IMR-90 (cell line): ENCODE measurements at regions not wholly inside any gene's neighbourhood (a gene's known extent, or its start where the extent isn't known, plus 50 kb on each side); places are given as distances from the start of the nearest gene placed in this dataset.

Experiments
- ATAC-seq: fragments of 200-7000 bp; cut with Tn5 transposase; 2 replicates; pipeline ENCODE4 v1.9.1; 2020; ENCODE audit warnings: low read depth, mild to moderate bottlenecking, moderate library complexity
- BruUV-seq: library from RNA; stranded (reverse); fragments of 400-500 nt; replicated peaks from 2 replicates; lab custom pipeline; 2021; lab: Mats Ljungman, UMichigan
- CTCF ChIA-PET: fragments of 300-600 bp; formaldehyde crosslinking; extraction: SDS; loops from one replicate; lab custom pipeline; 2021; ENCODE audit warnings: antibody characterized with exemption; lab: Yijun Ruan, JAX
- POLR2A ChIA-PET: fragments of 300-600 bp; sonication (Branson Sonifier 250); formaldehyde crosslinking; loops from one replicate; lab custom pipeline; 2022; ENCODE audit warnings: antibody characterized with exemption; ENCODE audit not compliant: unreplicated experiment; lab: Charles Lee
- DNase-seq: peaks from one replicate; pipeline ENCODE4 v3.0.0; 2013
- H2AFZ ChIP-seq: replicated peaks from 2 replicates; pipeline ENCODE3; 2013; ENCODE audit warnings: low read length, mild to moderate bottlenecking; ENCODE audit not compliant: poor library complexity
- H2AK5ac ChIP-seq: 2 replicates; pipeline ENCODE4 v1.6.1; 2013; ENCODE audit warnings: low read depth, low read length, inconsistent platforms
- H2AK9ac ChIP-seq: replicated peaks from 2 replicates; pipeline ENCODE3; 2013; ENCODE audit warnings: mild to moderate bottlenecking, low read depth, low read length, moderate library complexity; ENCODE audit not compliant: poor library complexity
- H2BK120ac ChIP-seq: 2 replicates; pipeline ENCODE4 v1.6.1; 2013; ENCODE audit warnings: low read depth, low read length, inconsistent platforms
- H2BK15ac ChIP-seq: 3 replicates; pipeline ENCODE4 v1.6.1; 2013; ENCODE audit warnings: low read depth, low read length, inconsistent platforms
- H2BK20ac ChIP-seq: 2 replicates; pipeline ENCODE4 v1.6.1; 2013; ENCODE audit warnings: low read depth, mild to moderate bottlenecking, inconsistent platforms, low read length, moderate library complexity
- H2BK5ac ChIP-seq: 2 replicates; pipeline ENCODE4 v1.6.1; 2013; ENCODE audit warnings: mild to moderate bottlenecking, low read depth, low read length, inconsistent platforms; ENCODE audit not compliant: poor library complexity, severe bottlenecking
- H3K14ac ChIP-seq: replicated peaks from 2 replicates; pipeline ENCODE4 v1.6.1; 2013; ENCODE audit warnings: low read depth, low read length, inconsistent platforms
- H3K18ac ChIP-seq: 2 replicates; pipeline ENCODE4 v1.6.1; 2013; ENCODE audit warnings: low read depth, low read length, control low read depth
- H3K23ac ChIP-seq: 2 replicates; pipeline ENCODE4 v1.6.1; 2013; ENCODE audit warnings: low read depth, low read length, inconsistent platforms
- H3K27ac ChIP-seq: 2 replicates; pipeline ENCODE4 v1.5.1; 2013; ENCODE audit warnings: mild to moderate bottlenecking, control low read depth, low read length; ENCODE audit not compliant: insufficient read depth
- H3K27me3 ChIP-seq: 2 replicates; pipeline ENCODE4 v1.6.1; 2013; ENCODE audit warnings: low read length; ENCODE audit not compliant: control insufficient read depth, insufficient read depth
- H3K36me3 ChIP-seq: 2 replicates; pipeline ENCODE4 v1.6.1; 2013; ENCODE audit warnings: low read length, mixed read lengths; ENCODE audit not compliant: control insufficient read depth, insufficient read depth
- H3K4ac ChIP-seq: 2 replicates; pipeline ENCODE4 v1.6.1; 2013; ENCODE audit warnings: low read depth, low read length, inconsistent platforms
- H3K4me1 ChIP-seq: 2 replicates; pipeline ENCODE4 v1.6.1; 2013; ENCODE audit warnings: low read length, mixed read lengths; ENCODE audit not compliant: control insufficient read depth, insufficient read depth
- H3K4me2 ChIP-seq: 2 replicates; pipeline ENCODE4 v1.6.1; 2013; ENCODE audit warnings: low read depth, mild to moderate bottlenecking, control low read depth, low read length, moderate library complexity
- H3K4me3 ChIP-seq: 2 replicates; pipeline ENCODE4 v1.5.1; 2013; ENCODE audit warnings: low read depth, mild to moderate bottlenecking, control low read depth, low read length, moderate library complexity; ENCODE audit not compliant: insufficient read depth
- H3K56ac ChIP-seq: 2 replicates; pipeline ENCODE4 v1.6.1; 2013; ENCODE audit warnings: low read length, inconsistent platforms; ENCODE audit not compliant: insufficient read depth; ENCODE audit errors: extremely low read depth
- H3K79me1 ChIP-seq, 2 experiments: 2 replicates each; pipeline ENCODE4 v1.6.1; 2013; ENCODE audit warnings: low read length in 2 of 2, inconsistent platforms in 1 of 2, low read depth in 1 of 2
- H3K9ac ChIP-seq: 2 replicates; pipeline ENCODE4 v1.6.1; 2013; ENCODE audit warnings: low read depth, low read length, control low read depth
- H3K9me1 ChIP-seq: 2 replicates; pipeline ENCODE4 v1.6.1; 2013; ENCODE audit warnings: low read length, inconsistent platforms; ENCODE audit not compliant: insufficient read depth
- H3K9me3 ChIP-seq: 2 replicates; pipeline ENCODE4 v1.6.1; 2013; ENCODE audit warnings: low read length; ENCODE audit not compliant: control insufficient read depth, insufficient read depth
- H4K20me1 ChIP-seq: 2 replicates; pipeline ENCODE4 v1.6.1; 2013; ENCODE audit warnings: low read length, inconsistent platforms; ENCODE audit not compliant: insufficient read depth
- H4K5ac ChIP-seq: 2 replicates; pipeline ENCODE4 v1.6.1; 2013; ENCODE audit warnings: mild to moderate bottlenecking, low read depth, low read length, control low read depth
- H4K8ac ChIP-seq, 2 experiments: 2 replicates each; pipeline ENCODE4 v1.6.1; 2013; ENCODE audit warnings: low read depth in 2 of 2, low read length in 2 of 2, control low read depth in 1 of 2, inconsistent platforms in 1 of 2
- H4K91ac ChIP-seq: 2 replicates; pipeline ENCODE4 v1.6.1; 2013; ENCODE audit warnings: low read depth, low read length, inconsistent platforms; ENCODE audit not compliant: insufficient read depth
- BHLHE40 ChIP-seq: fragments of 150-350 bp; IDR thresholded peaks from 2 replicates; pipeline ENCODE4 v1.6.1; 2016; ENCODE audit warnings: mild to moderate bottlenecking, low read depth, low read length
- CEBPB ChIP-seq: IDR thresholded peaks from 2 replicates; pipeline ENCODE4 v1.6.1; 2012; ENCODE audit warnings: low read depth, low read length, improper control_type of control experiment
- CHD1 ChIP-seq: IDR thresholded peaks from 2 replicates; pipeline ENCODE4 v1.6.1; 2012; ENCODE audit warnings: low read depth, low read length, improper control_type of control experiment
- CTCF ChIP-seq: conservative IDR thresholded peaks from 2 replicates; pipeline ENCODE4 v1.5.1; 2012; ENCODE audit warnings: mild to moderate bottlenecking, low read depth, low read length, improper control_type of control experiment
- ELK1 ChIP-seq: fragments of 150-350 bp; IDR thresholded peaks from 2 replicates; pipeline ENCODE4 v1.6.1; 2016; ENCODE audit warnings: low read depth, mild to moderate bottlenecking, low read length, moderate library complexity, borderline replicate concordance
- FOS ChIP-seq: fragments of 150-350 bp; IDR thresholded peaks from 2 replicates; pipeline ENCODE4 v1.6.1; 2016; ENCODE audit warnings: low read depth, low read length
- MAFK ChIP-seq: IDR thresholded peaks from 2 replicates; pipeline ENCODE4 v1.6.1; 2012; ENCODE audit warnings: low read depth, low read length, improper control_type of control experiment
- MAZ ChIP-seq: IDR thresholded peaks from 2 replicates; pipeline ENCODE4 v1.6.1; 2012; ENCODE audit warnings: low read depth, mild to moderate bottlenecking, low read length, improper control_type of control experiment, moderate library complexity, borderline replicate concordance
- MXI1 ChIP-seq: IDR thresholded peaks from 2 replicates; pipeline ENCODE4 v1.6.1; 2012; ENCODE audit warnings: low read depth, mild to moderate bottlenecking, low read length, moderate library complexity, borderline replicate concordance
- NFE2L2 ChIP-seq: fragments of 150-350 bp; IDR thresholded peaks from 2 replicates; pipeline ENCODE4 v1.6.1; 2016; ENCODE audit warnings: low read depth, mild to moderate bottlenecking, low read length
- POLR2A ChIP-seq: IDR thresholded peaks from 2 replicates; pipeline ENCODE4 v1.6.1; 2012; ENCODE audit warnings: mild to moderate bottlenecking, low read depth, low read length
- RAD21 ChIP-seq: IDR thresholded peaks from 2 replicates; pipeline ENCODE4 v1.6.1; 2012; ENCODE audit warnings: low read length, improper control_type of control experiment
- RCOR1 ChIP-seq: IDR thresholded peaks from 2 replicates; pipeline ENCODE4 v1.6.1; 2012; ENCODE audit warnings: mild to moderate bottlenecking, low read length, improper control_type of control experiment; ENCODE audit not compliant: insufficient replicate concordance
- RFX5 ChIP-seq: IDR thresholded peaks from 2 replicates; pipeline ENCODE4 v1.8.0; 2012; ENCODE audit warnings: low read depth, mild to moderate bottlenecking, low read length, moderate library complexity
- SMC3 ChIP-seq: fragments of 150-350 bp; IDR thresholded peaks from 2 replicates; pipeline ENCODE4 v1.6.1; 2016; ENCODE audit warnings: low read depth, mild to moderate bottlenecking, antibody characterized with exemption, low read length, moderate library complexity
- USF2 ChIP-seq: fragments of 150-350 bp; IDR thresholded peaks from 2 replicates; pipeline ENCODE4 v1.6.1; 2017; ENCODE audit warnings: mild to moderate bottlenecking, antibody characterized with exemption, low read length, low read depth
- WGBS, 2 experiments: methylation state at CpG; one replicate each; pipeline versions ENCODE4 v1.1.5 to v1.1.7; 2013; ENCODE audit warnings: missing lambda C conversion rate in 2 of 2; ENCODE audit not compliant: insufficient read length in 1 of 2; ENCODE audit errors: extremely low coverage in 2 of 2; 5-methylcytosine and 5-hydroxymethylcytosine counted together
- dilution Hi-C: fragments of 300-500 bp; cut with HindIII; formaldehyde crosslinking; loops from one replicate; pipeline ENCODE4 v1.14.3; 2018; ENCODE audit warnings: low sequenced_read_pairs; ENCODE audit not compliant: unreplicated experiment
- in situ Hi-C: fragments of 300-500 bp; cut with MboI; formaldehyde crosslinking; loops from 3 replicates; pipeline ENCODE4 v1.14.3; 2019; ENCODE audit warnings: low sequenced_read_pairs, inconsistent platforms, mixed read lengths
- intact Hi-C: fragments of 100-400 bp; cut with micrococcal nuclease; formaldehyde crosslinking; loops from 2 replicates; pipeline ENCODE4 v1.10.0; 2022

- Histone ChIP-seq H2BK15ac (no peak overlapping the region), H3K9me1 (no peaks in the 10 kb centered on the region), H3K23ac (no peak overlapping the region; the same call in 1 of the 2 replicates), H2AK5ac (no peak overlapping the region), H3K4me2 (no peak overlapping the region), H4K5ac (no peak overlapping the region), H4K20me1 (no peaks in the 10 kb centered on the region), H2BK5ac (no peak overlapping the region), H3K4me3 (no peak overlapping the region), H3K36me3 (no peaks in the 10 kb centered on the region), H3K79me1 (no peaks in the 10 kb centered on the region), H3K56ac (no peak overlapping the region), H2AFZ (no peak overlapping the region), H2BK20ac (no peak overlapping the region), H4K8ac (no peak overlapping the region), H4K91ac (no peak overlapping the region), H3K27me3 (no peaks in the 10 kb centered on the region), H3K14ac (no peak overlapping the region), H3K9me3 (no peaks in the 10 kb centered on the region), H3K18ac (no peak overlapping the region), H3K4me1 (no peaks in the 10 kb centered on the region), H2BK120ac (no peak overlapping the region), H3K9ac (no peak overlapping the region), H2AK9ac (no peak overlapping the region), H3K4ac (no peak overlapping the region), H3K27ac (no peak overlapping the region)
- ChIA-PET POLR2A (no interaction called here), CTCF (interaction anchor here (0.9 to 1.4 kb wide), 2 partner anchors 9 to 19 kb away, joined by 3 read pairs; no protein-coding TSS in a partner anchor)
- dilution Hi-C loops (no loop called here), in situ Hi-C loops (loop anchor here (10.0 kb wide), 1 partner anchor 532 kb away; no protein-coding TSS in a partner anchor), intact Hi-C loops (no loop called here)
- DNase-seq: no peak
- no CpG with 5 or more reads among the region's 4 CpGs for WGBS, 2 experiments
- ATAC-seq: no peak
- TF ChIP-seq USF2: no peak
- TF ChIP-seq RFX5: no peak
- no peak for TF ChIP-seq CTCF
- no peak for TF ChIP-seq RCOR1
- TF ChIP-seq MAZ: no peak
- TF ChIP-seq CHD1: no peak
- TF ChIP-seq RAD21: no peak
- TF ChIP-seq ELK1: no peak
- no peak for TF ChIP-seq POLR2A
- TF ChIP-seq BHLHE40: no peak
- TF ChIP-seq MXI1: no peak
- no peak for TF ChIP-seq CEBPB
- no peak for TF ChIP-seq MAFK
- TF ChIP-seq SMC3: no peak
- no peak for TF ChIP-seq NFE2L2
- TF ChIP-seq FOS: no peak
- BruUV-seq: no TSS peak
Measured at GRCh38 chr6:130313206-130313605, 52.6 kb upstream of the TMEM200A start.
